NCI-H1417 (cell line): ENCODE measurements at regions not wholly inside any gene's neighbourhood (a gene's known extent, or its start where the extent isn't known, plus 50 kb on each side); places are given as distances from the start of the nearest gene placed in this dataset.

Experiments used
- DNase-seq, 3 experiments: peaks; one replicate each; lab custom pipeline; 2025; lab: John Stamatoyannopoulos, UW

DNA sequence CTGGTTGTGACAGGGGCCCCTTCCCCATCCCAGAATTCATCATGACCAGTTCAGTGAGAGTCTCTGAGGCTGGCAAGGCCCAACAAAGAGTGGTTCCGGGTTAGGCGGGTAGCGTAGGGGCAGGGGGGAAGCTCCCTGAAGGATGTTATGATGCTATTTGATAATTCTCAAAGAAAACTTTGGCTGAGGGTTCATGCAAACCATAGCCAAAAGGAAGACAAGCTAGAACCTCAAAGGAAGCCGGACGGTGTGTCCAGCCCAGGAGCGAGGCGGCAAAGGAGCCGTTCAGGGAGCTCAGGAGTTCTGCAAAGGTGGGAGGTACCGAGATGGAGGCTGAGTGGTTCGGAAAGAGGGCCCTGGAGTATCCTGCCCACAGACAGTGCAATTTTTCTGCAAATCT lies 226.8 kb upstream of the RAB6C start:
- DNase-seq = no peak

DNA sequence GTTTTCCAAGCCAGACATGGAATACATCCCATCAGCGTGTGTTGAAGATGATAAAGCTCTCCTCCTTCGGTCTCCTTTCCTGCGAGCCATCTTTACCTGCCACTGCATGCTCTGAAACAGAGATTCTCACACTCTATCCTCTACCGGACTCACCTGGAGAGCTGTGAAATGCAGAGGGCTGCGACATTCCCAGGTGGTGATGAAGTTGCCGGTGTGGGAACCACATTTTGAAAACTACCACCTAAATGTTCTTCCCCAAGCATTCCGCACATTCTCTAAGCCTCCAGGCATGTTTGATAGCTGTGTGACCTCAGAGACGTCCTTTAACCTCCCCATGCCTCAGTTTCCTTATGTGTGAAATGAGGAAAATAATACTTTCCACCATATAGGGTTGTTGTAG lies 226.2 kb upstream of the RAB6C start:
- DNase-seq = no peak

DNA sequence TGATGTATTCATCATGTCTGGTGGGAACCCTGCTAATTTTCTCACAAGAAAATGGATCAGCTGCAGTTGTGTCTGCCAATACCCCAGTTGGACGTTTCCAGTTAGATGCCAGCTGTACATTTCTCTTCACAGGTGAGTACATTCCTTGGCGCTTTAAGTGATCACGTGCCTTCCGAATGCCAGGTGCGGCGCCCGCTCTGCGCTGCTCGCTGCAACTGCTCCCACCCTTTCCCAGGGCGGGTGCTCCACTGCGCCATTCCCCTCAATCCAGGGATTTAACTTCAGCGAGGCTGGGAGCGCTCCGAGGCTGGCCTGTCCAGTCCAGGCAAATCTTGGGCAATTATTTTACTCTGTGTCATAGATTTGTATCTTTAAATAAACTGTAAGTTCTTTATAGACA lies 225.0 kb upstream of the RAB6C start:
- peak in 2 of 3 experiments; percentile 6 to 36 for DNase-seq

DNA sequence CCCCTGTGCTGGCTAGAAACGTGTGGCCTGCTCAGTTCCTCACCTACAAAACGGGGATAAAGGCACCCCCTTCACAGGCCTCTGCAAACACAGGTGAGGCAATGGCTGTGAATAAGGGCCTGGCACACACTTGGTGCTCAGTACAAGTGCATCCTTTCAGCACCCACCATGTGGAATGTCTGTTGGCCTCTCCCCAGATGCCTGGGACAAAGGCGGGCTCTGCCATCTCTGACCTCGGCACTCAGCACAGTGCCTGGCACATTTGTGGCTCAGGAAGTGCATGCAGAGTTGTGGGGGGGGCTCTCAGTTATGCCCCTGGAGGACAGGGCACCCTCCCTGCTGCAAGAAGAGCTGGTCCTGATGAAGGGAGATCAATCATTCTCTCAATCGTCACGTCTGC lies 224.6 kb upstream of the RAB6C start:
- no peak for DNase-seq

GRCh38 chr2:129755786-129756185 lies 223.7 kb upstream of the RAB6C start:
- no peak for DNase-seq

GRCh38 chr2:129756276-129756675 lies 223.2 kb upstream of the RAB6C start:
- DNase-seq = no peak

DNA sequence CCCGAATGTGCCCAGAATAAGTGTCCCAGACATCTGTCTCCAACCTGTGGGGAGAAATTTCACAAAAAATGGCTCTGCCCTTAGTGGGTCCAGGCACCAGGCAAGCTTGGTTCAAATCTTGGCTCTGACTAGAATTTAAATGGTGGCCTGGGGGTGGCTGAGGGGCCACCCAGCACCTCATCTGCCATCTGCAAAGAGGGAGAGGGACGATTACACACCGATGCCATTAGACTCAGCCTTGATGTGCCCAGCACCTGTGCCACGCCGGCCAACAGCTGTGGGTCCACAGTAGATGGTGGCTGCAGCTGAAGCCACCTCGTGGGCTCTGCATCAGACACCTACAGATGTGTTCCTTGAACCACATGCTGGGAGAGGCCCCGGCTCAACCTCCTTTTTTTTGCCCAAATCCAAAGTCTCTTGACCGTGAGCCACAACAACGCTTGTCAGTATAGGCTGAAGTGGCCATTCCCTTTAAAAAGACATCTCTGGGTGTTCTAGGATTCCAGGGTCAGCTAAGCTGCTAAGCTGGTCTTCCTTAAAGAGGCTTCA lies 222.0 kb upstream of the RAB6C start:
- DNase-seq = no peak

GRCh38 chr2:129757915-129758783 lies 221.3 kb upstream of the RAB6C start:
- DNase-seq = peak in 1 of 3 experiments; percentile 24

- no peak for DNase-seq
These were observed 220.5 kb upstream of the RAB6C start for GRCh38 chr2:129758784-129759471.

DNA sequence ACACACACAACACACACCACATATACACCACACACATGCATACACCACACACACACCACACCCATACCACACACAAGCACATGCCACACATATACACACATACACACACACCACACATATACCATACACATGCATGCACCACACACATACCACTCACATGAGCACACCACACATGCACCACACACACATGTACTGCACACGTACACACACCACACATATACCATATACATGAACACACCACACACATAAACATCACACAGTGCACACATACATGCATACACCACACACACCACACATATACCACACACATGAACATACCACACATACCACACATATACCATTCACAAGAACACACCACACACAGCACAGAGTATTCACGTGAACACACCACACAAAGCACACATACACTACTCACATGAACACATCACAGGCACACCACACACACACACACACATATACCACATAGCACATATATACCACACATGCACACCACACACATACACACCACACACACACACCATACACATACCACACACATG lies 219.9 kb upstream of the RAB6C start:
- DNase-seq = no peak

GRCh38 chr2:129760669-129761068 lies 218.8 kb upstream of the RAB6C start:
- no peak for DNase-seq

DNA sequence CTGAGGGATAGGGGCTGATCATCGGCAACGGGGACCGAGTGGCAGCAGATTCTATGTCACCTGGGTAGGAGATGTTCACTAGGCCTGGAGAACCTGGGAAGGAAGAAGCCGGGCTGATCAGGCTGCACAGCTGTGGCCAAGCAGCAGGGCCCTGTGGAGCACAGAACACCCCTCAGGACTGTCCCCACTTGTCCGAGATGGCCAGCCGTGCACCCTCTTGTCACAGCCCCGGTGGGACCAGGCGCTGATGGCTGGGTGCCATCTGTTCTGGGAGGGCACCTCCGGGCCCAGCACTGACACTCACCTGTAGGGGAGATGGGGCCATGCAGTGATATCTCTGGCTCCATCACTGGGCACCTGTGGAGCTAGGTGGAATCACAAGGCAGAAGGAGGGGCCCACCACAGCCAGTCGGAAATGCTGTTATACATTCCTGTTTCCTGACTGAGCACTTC lies 217.9 kb upstream of the RAB6C start:
- no peak for DNase-seq

DNA sequence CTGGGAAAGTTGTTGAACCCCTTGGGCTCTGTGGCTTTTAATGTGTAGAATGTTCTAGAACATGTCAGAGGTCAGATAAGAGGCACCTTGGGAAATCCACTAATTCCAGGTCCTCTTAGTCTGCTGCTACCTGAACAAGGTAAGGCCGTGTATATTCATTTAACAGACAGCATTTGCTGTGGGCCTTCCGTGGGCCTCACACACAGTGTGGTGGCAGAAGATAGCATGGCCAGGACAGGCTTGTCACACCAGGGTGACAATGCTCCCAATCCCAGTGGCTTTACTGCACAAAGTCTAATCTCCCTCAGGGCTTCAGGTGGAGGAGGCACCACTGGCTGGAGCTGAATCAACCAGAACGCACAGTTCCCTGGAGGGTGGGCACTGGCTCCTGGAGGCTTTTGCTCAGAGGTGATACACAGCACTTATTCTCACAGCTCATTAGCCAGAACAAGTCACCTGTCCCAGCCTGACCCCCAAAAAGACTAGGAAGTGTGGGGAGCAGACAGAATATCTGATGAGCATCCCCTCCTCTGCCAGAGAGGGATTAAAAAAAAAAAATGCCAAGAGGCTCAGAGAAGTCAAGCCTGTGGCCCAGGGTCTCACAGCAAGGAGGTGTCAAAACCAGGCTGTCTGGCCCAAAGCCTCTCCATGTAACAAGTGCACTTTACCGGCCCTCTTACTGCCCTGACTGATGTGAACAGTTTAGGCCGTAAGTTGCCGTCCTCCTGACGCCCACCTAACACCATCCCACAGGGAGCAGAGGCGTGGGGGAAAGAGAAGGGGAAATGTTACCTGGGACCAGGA lies 216.9 kb upstream of the RAB6C start:
- no peak for DNase-seq

DNA sequence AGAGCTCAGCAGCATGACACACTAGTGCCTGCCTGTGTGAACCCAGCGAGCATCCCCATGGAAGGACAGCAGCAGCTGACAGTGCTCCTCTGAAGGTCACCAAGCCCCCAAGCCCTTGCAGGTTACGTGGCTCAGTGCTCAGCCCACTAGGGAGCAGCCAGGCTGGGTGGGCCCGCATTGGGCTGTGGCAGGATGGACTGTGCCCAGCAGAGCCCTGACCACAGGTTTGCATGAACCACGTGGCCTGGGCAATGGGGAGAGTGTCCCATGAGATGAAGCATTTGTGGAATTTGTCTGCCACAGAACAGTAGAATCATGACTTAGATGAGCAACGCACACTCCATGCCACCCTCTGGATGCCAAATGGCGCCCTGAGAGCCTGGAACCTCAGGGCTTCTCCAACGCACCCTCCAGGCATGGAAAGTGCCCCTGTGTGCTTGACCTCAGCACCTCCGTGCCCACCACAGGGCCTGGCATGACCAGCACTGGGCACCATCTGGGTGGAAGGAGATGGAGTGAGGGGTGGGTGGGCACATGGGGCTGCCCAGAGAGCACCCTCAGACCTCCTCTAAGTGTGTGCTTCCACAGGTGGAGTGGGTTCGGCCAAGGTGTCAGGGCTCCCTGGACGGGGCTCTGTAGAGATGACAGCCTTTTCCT lies 216.1 kb upstream of the RAB6C start:
- no peak for DNase-seq

- no peak for DNase-seq
These were observed 215.5 kb upstream of the RAB6C start for GRCh38 chr2:129763966-129764365.

- DNase-seq = no peak
These were observed 214.8 kb upstream of the RAB6C start for GRCh38 chr2:129764376-129765325.

DNA sequence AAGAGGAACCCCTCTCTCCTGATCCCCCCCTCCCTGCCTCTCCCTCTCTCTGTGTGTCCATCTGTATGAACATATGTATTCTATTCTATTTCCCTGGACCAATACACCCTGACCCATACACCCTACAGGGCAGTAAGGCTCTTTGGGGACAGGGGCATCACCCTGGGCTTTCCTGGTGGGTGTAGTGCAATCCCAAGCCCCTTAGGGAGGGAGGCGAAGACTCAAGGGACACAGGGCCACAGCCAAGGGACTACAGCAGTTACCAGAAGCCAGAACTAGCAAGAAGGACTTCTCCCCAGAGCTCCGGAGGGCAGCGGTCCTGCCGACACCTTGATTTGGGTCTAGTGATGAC lies 214.2 kb upstream of the RAB6C start:
- no peak for DNase-seq

DNA sequence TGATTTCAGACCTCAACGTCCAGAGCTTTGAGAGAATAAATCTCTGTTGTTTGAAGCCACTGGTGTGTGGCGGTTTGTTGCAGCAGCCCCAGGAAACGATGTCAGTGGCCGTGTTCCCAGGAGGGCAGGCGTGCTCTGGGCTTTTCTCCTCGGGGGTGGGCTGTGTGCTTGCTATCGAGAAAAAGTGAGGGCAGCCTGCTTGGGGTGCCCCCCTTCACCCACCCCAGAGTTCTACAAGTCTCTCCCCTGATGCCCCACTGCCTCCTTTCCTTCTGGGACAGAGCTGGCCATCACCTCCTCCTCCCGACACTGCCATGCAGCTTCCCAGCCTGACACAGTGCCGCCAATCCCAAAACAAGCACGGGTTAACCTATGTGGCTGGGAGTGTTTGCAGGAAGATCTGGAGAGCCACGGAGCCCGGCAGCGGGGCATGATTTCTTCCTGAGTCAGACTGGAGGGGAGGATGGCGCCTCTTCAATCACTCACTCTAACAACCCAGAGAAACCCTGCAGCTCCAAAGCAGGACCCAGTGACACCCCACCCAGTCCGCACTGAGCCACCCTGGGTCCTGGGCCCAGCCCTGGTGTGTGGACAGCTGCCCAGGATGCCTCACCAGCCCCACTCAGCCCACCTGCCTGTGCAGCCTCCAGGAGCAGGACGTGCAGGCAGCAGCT lies 213.7 kb upstream of the RAB6C start:
- DNase-seq = no peak

GRCh38 chr2:129766374-129766993 lies 213.0 kb upstream of the RAB6C start:
- DNase-seq = no peak
